Prostate gland (tissue), 2 donors: ENCODE measurements at regions not wholly inside any gene's neighbourhood (a gene's known extent, or its start where the extent isn't known, plus 50 kb on each side); places are given as distances from the start of the nearest gene placed in this dataset.

ENCODE experiments used
- CTCF ChIP-seq, 4 experiments: fragments of 200-600 bp in 2 of 4; fragments of 450-650 bp in 2 of 4; sonication (generic) in 2 of 4; IDR thresholded peaks; 1 replicate in 3 of 4; 2 replicates in 1 of 4; pipeline ENCODE4 v1.5.1; 2016 to 2019; ENCODE audit warnings: antibody characterized with exemption in 4 of 4, mild to moderate bottlenecking in 2 of 4, moderate library complexity in 2 of 4
- POLR2A ChIP-seq: fragments of 450-650 bp; IDR thresholded peaks from one replicate; pipeline ENCODE4 v1.6.1; 2016; ENCODE audit warnings: antibody characterized with exemption, mild to moderate bottlenecking
- POLR2AphosphoS5 ChIP-seq: sonication (generic); formaldehyde crosslinking; IDR thresholded peaks from one replicate; pipeline ENCODE4 v1.6.1; 2017; ENCODE audit warnings: antibody characterized with exemption

GRCh38 chr6:170074435-170074834 is 216.4 kb downstream of the DLL1 start:
- TF ChIP-seq CTCF (IDR thresholded peaks at IDR 0.05), result no peak
- TF ChIP-seq POLR2AphosphoS5, result no peak
- TF ChIP-seq POLR2A, result no peak
